Fibroblast of lung (primary cell): ENCODE measurements at regions not wholly inside any gene's neighbourhood (a gene's known extent, or its start where the extent isn't known, plus 50 kb on each side); places are given as distances from the start of the nearest gene placed in this dataset.

Experiments
- DNase-seq, 2 donors: peaks; one replicate each; pipeline versions ENCODE4 v3.0.0 to v3.0.0-alpha.2; 2010; ENCODE audit warnings: low read depth in 2 of 2
- H2AFZ ChIP-seq: 2 replicates; pipeline ENCODE4 v1.5.1; 2012; ENCODE audit warnings: low read length, control low read depth, inconsistent platforms
- H3K27ac ChIP-seq: 2 replicates; pipeline ENCODE4 v1.5.1; 2011; ENCODE audit warnings: low read length, control low read depth; ENCODE audit not compliant: insufficient read depth
- H3K27me3 ChIP-seq: 2 replicates; pipeline ENCODE4 v1.5.1; 2011; ENCODE audit warnings: mild to moderate bottlenecking, low read length; ENCODE audit not compliant: control insufficient read depth, insufficient read depth
- H3K36me3 ChIP-seq: 2 replicates; pipeline ENCODE4 v1.5.1; 2011; ENCODE audit warnings: low read length; ENCODE audit not compliant: control insufficient read depth, insufficient read depth
- H3K4me1 ChIP-seq: 2 replicates; pipeline ENCODE4 v1.5.1; 2011; ENCODE audit warnings: low read length; ENCODE audit not compliant: control insufficient read depth, insufficient read depth; ENCODE audit errors: extremely low read depth
- H3K4me2 ChIP-seq: 2 replicates; pipeline ENCODE4 v1.5.1; 2011; ENCODE audit warnings: low read length, control low read depth; ENCODE audit not compliant: insufficient read depth; ENCODE audit errors: extremely low read depth
- H3K4me3 ChIP-seq, 4 experiments: fragments of 200-600 bp in 1 of 4; sonication (generic) in 1 of 4; replicated peaks in 1 of 4; 2 replicates each; pipeline ENCODE4 v1.5.1; 2011 to 2016; ENCODE audit warnings: low read length in 4 of 4, low read depth in 3 of 4, mild to moderate bottlenecking in 3 of 4, control low read depth in 2 of 4, inconsistent platforms in 1 of 4, mixed read lengths in 1 of 4; ENCODE audit not compliant: insufficient read depth in 1 of 4; ENCODE audit errors: control extremely low read depth in 1 of 4
- H3K79me2 ChIP-seq: 2 replicates; pipeline ENCODE4 v1.5.1; 2012; ENCODE audit warnings: mild to moderate bottlenecking, low read length, inconsistent platforms; ENCODE audit not compliant: control insufficient read depth, insufficient read depth
- H3K9ac ChIP-seq: 2 replicates; pipeline ENCODE4 v1.5.1; 2011; ENCODE audit warnings: mild to moderate bottlenecking, low read length, control low read depth; ENCODE audit not compliant: insufficient read depth
- H3K9me3 ChIP-seq: 2 replicates; pipeline ENCODE4 v1.5.1; 2012; ENCODE audit warnings: low read depth, low read length; ENCODE audit not compliant: control insufficient read depth, insufficient read depth
- H4K20me1 ChIP-seq: 2 replicates; pipeline ENCODE4 v1.5.1; 2011; ENCODE audit warnings: low read length; ENCODE audit not compliant: control insufficient read depth, insufficient read depth; ENCODE audit errors: extremely low read depth
- EZH2 ChIP-seq: IDR thresholded peaks from 2 replicates; pipeline ENCODE4 v1.5.1; 2012; ENCODE audit warnings: low read length, control low read depth, mild to moderate bottlenecking; ENCODE audit errors: missing control alignments
- TF ChIP-seq, protein P1 (sequence below), 2 donors: IDR thresholded peaks in 1 of 2; conservative IDR thresholded peaks in 1 of 2; 1 replicate in 1 of 2; 2 replicates in 1 of 2; pipeline ENCODE4 v1.5.1; 2011 to 2012; ENCODE audit warnings: low read length in 2 of 2, control low read depth in 1 of 2, inconsistent platforms in 1 of 2, low read depth in 1 of 2, mild to moderate bottlenecking in 1 of 2

DNA sequence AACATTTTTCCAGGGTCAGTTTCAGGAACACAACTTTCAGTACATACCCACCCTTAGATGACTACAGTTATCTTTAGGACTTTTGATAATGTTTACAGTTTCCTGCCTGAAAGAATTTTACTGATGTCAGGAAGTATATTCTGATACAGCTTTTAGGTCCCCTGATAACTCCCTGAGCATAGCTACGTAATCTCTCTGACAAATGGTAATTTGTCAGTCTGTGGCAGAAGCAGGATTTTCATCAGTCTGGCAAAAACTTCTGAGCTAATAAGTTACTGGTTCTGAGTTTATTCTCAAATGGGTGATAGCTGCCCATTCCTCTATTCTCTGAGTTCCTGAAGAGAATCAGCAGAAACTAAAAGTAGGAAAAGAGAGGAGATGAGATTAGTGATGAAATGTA, 270.1 kb upstream of the MTPN start:
- no peak overlapping the region for H3K27ac ChIP-seq
- H3K4me2 ChIP-seq, result no peak overlapping the region
- H3K4me1 ChIP-seq, result no peaks in the 10 kb centered on the region
- H3K27me3 ChIP-seq, result no peaks in the 10 kb centered on the region
- H3K9me3 ChIP-seq, result no peaks in the 10 kb centered on the region
- no peak overlapping the region for H3K9ac ChIP-seq
- H3K79me2 ChIP-seq, result no peaks in the 10 kb centered on the region
- TF ChIP-seq EZH2, result no peak
- TF ChIP-seq, protein P1, sequence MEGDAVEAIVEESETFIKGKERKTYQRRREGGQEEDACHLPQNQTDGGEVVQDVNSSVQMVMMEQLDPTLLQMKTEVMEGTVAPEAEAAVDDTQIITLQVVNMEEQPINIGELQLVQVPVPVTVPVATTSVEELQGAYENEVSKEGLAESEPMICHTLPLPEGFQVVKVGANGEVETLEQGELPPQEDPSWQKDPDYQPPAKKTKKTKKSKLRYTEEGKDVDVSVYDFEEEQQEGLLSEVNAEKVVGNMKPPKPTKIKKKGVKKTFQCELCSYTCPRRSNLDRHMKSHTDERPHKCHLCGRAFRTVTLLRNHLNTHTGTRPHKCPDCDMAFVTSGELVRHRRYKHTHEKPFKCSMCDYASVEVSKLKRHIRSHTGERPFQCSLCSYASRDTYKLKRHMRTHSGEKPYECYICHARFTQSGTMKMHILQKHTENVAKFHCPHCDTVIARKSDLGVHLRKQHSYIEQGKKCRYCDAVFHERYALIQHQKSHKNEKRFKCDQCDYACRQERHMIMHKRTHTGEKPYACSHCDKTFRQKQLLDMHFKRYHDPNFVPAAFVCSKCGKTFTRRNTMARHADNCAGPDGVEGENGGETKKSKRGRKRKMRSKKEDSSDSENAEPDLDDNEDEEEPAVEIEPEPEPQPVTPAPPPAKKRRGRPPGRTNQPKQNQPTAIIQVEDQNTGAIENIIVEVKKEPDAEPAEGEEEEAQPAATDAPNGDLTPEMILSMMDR (conservative IDR thresholded peaks at IDR 0.05 in 1 of 2, IDR thresholded peaks at IDR 0.05 in 1 of 2; ENCODE audit: low read depth in 1 of 2, low read length in 2 of 2), result no peak
- no peak overlapping the region for H3K4me3 ChIP-seq
- no peak overlapping the region for H2AFZ ChIP-seq
- H4K20me1 ChIP-seq, result no peaks in the 10 kb centered on the region
- H3K36me3 ChIP-seq, result no peaks in the 10 kb centered on the region
- no peak for DNase-seq

DNA sequence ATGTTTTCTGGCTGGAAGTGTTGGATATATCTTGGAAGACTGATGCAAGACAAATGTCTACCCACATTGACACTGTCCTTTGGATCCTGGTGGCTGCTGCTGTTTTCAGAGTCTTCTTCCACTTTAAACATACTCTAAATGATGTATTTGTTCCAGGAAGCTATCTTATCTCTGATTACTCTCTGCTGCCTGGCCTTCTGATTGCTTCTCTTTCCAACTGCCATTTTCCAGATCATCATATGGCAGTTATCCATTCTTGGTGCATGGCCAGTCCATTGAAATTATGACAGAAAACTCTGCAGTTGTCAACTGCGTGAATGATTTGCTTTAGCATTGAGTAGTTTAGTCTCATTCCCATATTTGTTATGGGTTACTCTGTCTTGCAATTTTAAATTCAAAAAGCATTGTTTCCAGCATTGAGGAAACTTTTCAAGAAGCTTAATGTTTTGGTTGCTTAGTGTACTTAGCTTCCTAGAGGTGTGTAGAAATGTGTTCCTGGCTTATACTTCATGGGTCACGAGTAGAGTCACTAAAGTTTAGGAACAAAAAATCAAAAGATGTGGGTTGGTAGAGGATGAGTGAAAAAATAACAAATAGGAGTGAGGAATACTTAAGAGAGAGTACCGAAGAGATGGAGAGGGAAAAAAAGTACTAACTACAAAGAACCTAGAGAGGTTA, 268.3 kb upstream of the MTPN start:
- Histone ChIP-seq H3K4me2 (no peak overlapping the region), H4K20me1 (no peaks in the 10 kb centered on the region), H3K9ac (no peak overlapping the region), H2AFZ (no peak overlapping the region), H3K4me3 (no peak overlapping the region), H3K27ac (no peak overlapping the region), H3K4me1 (no peaks in the 10 kb centered on the region), H3K36me3 (no peaks in the 10 kb centered on the region), H3K27me3 (no peaks in the 10 kb centered on the region), H3K79me2 (no peaks in the 10 kb centered on the region), H3K9me3 (no peaks in the 10 kb centered on the region)
- DNase-seq, result no peak
- no peak for TF ChIP-seq EZH2
- TF ChIP-seq, protein P1 (conservative IDR thresholded peaks at IDR 0.05 in 1 of 2, IDR thresholded peaks at IDR 0.05 in 1 of 2; ENCODE audit: low read depth in 1 of 2, low read length in 2 of 2), result no peak

GRCh38 chr7:136234040-136234439, 256.9 kb upstream of the MTPN start:
- H4K20me1 ChIP-seq, result no peaks in the 10 kb centered on the region
- no peak overlapping the region for H3K4me3 ChIP-seq
- H3K9me3 ChIP-seq, result no peaks in the 10 kb centered on the region
- no peak overlapping the region for H3K27ac ChIP-seq
- H3K4me1 ChIP-seq, result no peaks in the 10 kb centered on the region
- H3K9ac ChIP-seq, result no peak overlapping the region
- DNase-seq, result peak in 1 of 2 donors; percentile 2
- no peak overlapping the region for H2AFZ ChIP-seq
- H3K4me2 ChIP-seq, result no peak overlapping the region
- no peaks in the 10 kb centered on the region for H3K27me3 ChIP-seq
- no peaks in the 10 kb centered on the region for H3K79me2 ChIP-seq
- no peak for TF ChIP-seq EZH2
- TF ChIP-seq, protein P1 (conservative IDR thresholded peaks at IDR 0.05 in 1 of 2, IDR thresholded peaks at IDR 0.05 in 1 of 2; ENCODE audit: low read depth in 1 of 2, low read length in 2 of 2), result no peak
- no peaks in the 10 kb centered on the region for H3K36me3 ChIP-seq
